ENCODE measurements at regions not wholly inside any gene's neighbourhood (a gene's known extent, or its start where the extent isn't known, plus 50 kb on each side); places are given as distances from the start of the nearest gene placed in this dataset.

- no peak for DNase-seq (ENCODE audit: low read depth)
- TF ChIP-seq MAX (IDR thresholded peaks at IDR 0.05; ENCODE audit: low read depth, low read length): no peak
- TF ChIP-seq MYC (IDR thresholded peaks at IDR 0.05; ENCODE audit: low read depth, low read length): no peak
- no peak for TF ChIP-seq CTCF (IDR thresholded peaks at IDR 0.05; ENCODE audit: low read depth, low read length)
- TF ChIP-seq POLR2A (IDR thresholded peaks at IDR 0.05; ENCODE audit: extremely low read depth, insufficient read length): no peak
- no peak overlapping the region for H3K4me3 ChIP-seq (ENCODE audit: low read depth, low read length)
These were observed 511.2 kb downstream of the METTL4 start for GRCh38 chr18:2060086-2060485.

GRCh38 chr18:2070631-2071030, 500.7 kb downstream of the METTL4 start:
- TF ChIP-seq CTCF (IDR thresholded peaks at IDR 0.05; ENCODE audit: low read depth, low read length) (no peak), MAX (IDR thresholded peaks at IDR 0.05; ENCODE audit: low read depth, low read length) (no peak), POLR2A (IDR thresholded peaks at IDR 0.05; ENCODE audit: extremely low read depth, insufficient read length) (no peak), MYC (IDR thresholded peaks at IDR 0.05; ENCODE audit: low read depth, low read length) (no peak)
- no peak overlapping the region for H3K4me3 ChIP-seq (ENCODE audit: low read depth, low read length)
- DNase-seq (ENCODE audit: low read depth): no peak

- no peak for DNase-seq (ENCODE audit: low read depth)
- H3K4me3 ChIP-seq (ENCODE audit: low read depth, low read length): no peak overlapping the region
- TF ChIP-seq MAX (IDR thresholded peaks at IDR 0.05; ENCODE audit: low read depth, low read length) (no peak), MYC (IDR thresholded peaks at IDR 0.05; ENCODE audit: low read depth, low read length) (no peak), CTCF (IDR thresholded peaks at IDR 0.05; ENCODE audit: low read depth, low read length) (no peak), POLR2A (IDR thresholded peaks at IDR 0.05; ENCODE audit: extremely low read depth, insufficient read length) (no peak)
These were observed 495.8 kb downstream of the METTL4 start for GRCh38 chr18:2075499-2075898.

GRCh38 chr18:2082676-2083075, 488.6 kb downstream of the METTL4 start:
- DNase-seq (ENCODE audit: low read depth): no peak
- no peak for TF ChIP-seq MYC (IDR thresholded peaks at IDR 0.05; ENCODE audit: low read depth, low read length)
- TF ChIP-seq MAX (IDR thresholded peaks at IDR 0.05; ENCODE audit: low read depth, low read length): no peak
- TF ChIP-seq CTCF (IDR thresholded peaks at IDR 0.05; ENCODE audit: low read depth, low read length): no peak
- no peak for TF ChIP-seq POLR2A (IDR thresholded peaks at IDR 0.05; ENCODE audit: extremely low read depth, insufficient read length)
- H3K4me3 ChIP-seq (ENCODE audit: low read depth, low read length): no peak overlapping the region

- TF ChIP-seq CTCF (IDR thresholded peaks at IDR 0.05; ENCODE audit: low read depth, low read length) (peak; percentile 44), POLR2A (IDR thresholded peaks at IDR 0.05; ENCODE audit: extremely low read depth, insufficient read length) (no peak), MAX (IDR thresholded peaks at IDR 0.05; ENCODE audit: low read depth, low read length) (peak; percentile 21; the same call in 1 of the 2 replicates), MYC (IDR thresholded peaks at IDR 0.05; ENCODE audit: low read depth, low read length) (no peak)
- no peak overlapping the region for H3K4me3 ChIP-seq (ENCODE audit: low read depth, low read length)
- DNase-seq (ENCODE audit: low read depth): peak; percentile 66
These were observed 487.6 kb downstream of the METTL4 start for GRCh38 chr18:2083691-2084090.

- no peak for DNase-seq (ENCODE audit: low read depth)
- TF ChIP-seq POLR2A (IDR thresholded peaks at IDR 0.05; ENCODE audit: extremely low read depth, insufficient read length): no peak
- no peak for TF ChIP-seq MAX (IDR thresholded peaks at IDR 0.05; ENCODE audit: low read depth, low read length)
- TF ChIP-seq CTCF (IDR thresholded peaks at IDR 0.05; ENCODE audit: low read depth, low read length): no peak
- TF ChIP-seq MYC (IDR thresholded peaks at IDR 0.05; ENCODE audit: low read depth, low read length): no peak
- H3K4me3 ChIP-seq (ENCODE audit: low read depth, low read length): no peak overlapping the region
These were observed 484.9 kb downstream of the METTL4 start for GRCh38 chr18:2086439-2086838.
